GM18517 (cell line): ENCODE measurements at regions not wholly inside any gene's neighbourhood (a gene's known extent, or its start where the extent isn't known, plus 50 kb on each side); places are given as distances from the start of the nearest gene placed in this dataset.
"Not testable (repeated sequence)": the region's sequence is repeated elsewhere in the genome, so short reads cannot be mapped to it uniquely, and the experiment has no call there.

Experiments
- ATAC-seq: cut with Tn5 transposase; IDR thresholded peaks from one replicate; pipeline ENCODE4 v1.9.1; 2021; ENCODE audit warnings: mild to moderate bottlenecking, moderate library complexity; ENCODE audit not compliant: unreplicated experiment

DNA sequence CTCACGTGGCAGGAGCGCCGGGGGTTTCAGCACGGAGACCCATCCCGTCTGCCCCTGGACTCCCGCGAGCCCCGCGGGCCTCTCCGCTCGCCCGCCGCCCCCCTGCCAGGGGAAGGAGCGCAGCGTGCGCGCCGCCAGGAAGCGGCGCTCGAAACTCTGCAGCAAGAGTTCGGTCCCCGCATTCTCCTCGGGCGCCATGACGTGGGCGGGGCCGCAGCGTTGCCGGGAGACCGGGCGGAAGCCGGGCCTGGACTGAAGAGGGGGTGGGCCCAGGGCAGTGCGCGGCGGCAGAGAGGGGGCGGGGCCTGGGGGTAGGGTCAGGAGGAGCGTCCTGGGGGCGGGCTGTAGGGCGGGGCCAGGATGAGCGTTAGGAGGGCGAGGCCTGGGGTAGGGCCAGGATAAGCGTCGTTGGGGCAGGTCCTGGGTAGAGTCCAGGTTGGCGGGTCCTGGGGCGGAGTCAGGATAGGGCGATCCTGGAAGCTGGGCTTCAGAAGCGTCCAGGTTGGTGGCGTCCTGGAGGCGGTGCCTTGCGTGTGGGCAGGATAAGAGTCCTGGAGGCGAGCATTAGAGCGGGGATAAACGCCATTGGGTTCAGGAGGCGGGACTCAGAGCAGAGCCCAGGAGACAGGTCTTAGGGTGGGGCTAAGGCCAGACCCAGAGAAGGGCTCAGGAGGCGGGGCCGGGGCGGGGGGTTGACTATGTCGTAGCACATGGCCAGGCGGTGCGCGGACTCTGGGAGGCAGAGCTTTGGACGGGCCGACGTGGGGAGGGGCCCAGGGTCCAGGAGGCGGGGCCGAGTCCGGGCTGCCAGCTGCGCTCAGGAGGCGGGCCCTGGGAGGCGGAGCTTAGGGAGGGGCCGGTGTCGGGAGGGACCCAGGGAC is 229.0 kb upstream of the FRG2C start:
- peak; percentile 87 for ATAC-seq

GRCh38 chr3:75435794-75436400 is 228.2 kb upstream of the FRG2C start:
- ATAC-seq, result peak; percentile 16

- not testable (repeated sequence) for ATAC-seq
These were observed 223.1 kb upstream of the FRG2C start for GRCh38 chr3:75440986-75441385.

GRCh38 chr3:75444634-75445033 is 219.5 kb upstream of the FRG2C start:
- not testable (repeated sequence) for ATAC-seq

GRCh38 chr3:75445234-75445633 is 218.9 kb upstream of the FRG2C start:
- not testable (repeated sequence) for ATAC-seq

DNA sequence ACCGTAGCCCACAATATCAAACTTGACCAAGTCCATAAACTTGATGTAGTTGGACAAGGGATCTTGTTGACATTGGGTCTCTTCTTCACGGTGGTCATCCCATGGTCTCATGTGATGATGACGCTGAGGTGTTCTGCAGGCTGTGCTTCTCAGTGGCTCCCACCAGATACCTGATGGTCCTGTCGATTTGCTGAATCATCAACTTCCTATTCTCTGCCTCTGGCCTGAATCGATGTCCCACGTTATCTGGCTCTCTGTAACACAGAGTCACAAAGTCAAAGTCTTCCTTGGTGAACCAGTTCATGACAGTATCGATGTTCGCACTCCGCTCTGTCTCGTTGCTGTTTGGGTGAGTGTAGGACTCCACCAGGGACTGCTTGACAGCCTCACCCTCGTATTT is 217.2 kb upstream of the FRG2C start:
- not testable (repeated sequence) for ATAC-seq

DNA sequence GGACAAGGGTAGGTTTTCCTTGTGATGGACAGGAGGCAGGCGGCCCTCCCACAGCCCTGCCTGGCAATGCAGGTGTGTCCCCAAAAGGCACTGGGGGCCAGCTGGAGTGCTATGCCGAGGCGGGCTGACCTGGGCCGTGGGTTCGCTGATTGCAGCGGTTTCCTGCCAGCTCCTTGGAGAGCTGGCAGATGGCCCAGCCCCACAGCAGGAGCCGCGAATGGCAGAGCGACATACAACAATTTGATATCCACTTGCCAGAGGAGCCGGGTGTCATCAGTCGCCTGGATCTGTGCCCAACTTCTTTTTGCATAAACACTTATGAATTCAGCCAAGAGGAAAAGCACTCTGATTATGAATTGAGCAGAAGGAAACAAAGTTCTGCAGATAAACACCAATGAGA is 210.8 kb upstream of the FRG2C start:
- ATAC-seq, result not testable (repeated sequence)

GRCh38 chr3:75453839-75454238 is 210.3 kb upstream of the FRG2C start:
- not testable (repeated sequence) for ATAC-seq

- not testable (repeated sequence) for ATAC-seq
These were observed 189.6 kb upstream of the FRG2C start for GRCh38 chr3:75474530-75474929.

GRCh38 chr3:75496600-75496999 is 167.5 kb upstream of the FRG2C start:
- not testable (repeated sequence) for ATAC-seq

- ATAC-seq, result not testable (repeated sequence)
These were observed 163.8 kb upstream of the FRG2C start for GRCh38 chr3:75500357-75500756.

DNA sequence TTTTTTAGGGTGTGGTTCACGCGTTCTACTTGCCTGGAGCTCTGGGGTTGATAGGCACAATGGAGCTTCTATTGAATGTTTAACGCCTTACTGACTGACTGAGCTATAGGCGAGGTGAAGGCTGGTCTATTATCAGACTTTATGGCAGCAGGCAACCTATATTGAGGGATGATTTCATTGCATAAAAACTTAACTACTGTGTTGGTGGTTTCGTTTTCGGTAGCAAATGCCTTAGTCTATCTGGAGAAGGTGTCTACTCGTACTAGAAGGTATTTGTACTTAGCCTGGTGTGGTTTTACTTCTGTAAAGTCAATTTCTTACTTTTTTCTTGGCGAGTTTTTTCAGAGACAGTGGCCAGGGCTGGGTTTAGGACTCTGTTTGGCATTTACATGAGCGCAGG is 162.0 kb upstream of the FRG2C start:
- ATAC-seq, result not testable (repeated sequence)

- not testable (repeated sequence) for ATAC-seq
These were observed 161.1 kb upstream of the FRG2C start for GRCh38 chr3:75502769-75503756.

- ATAC-seq, result no peak
These were observed 157.5 kb upstream of the FRG2C start for GRCh38 chr3:75506603-75507002.

DNA sequence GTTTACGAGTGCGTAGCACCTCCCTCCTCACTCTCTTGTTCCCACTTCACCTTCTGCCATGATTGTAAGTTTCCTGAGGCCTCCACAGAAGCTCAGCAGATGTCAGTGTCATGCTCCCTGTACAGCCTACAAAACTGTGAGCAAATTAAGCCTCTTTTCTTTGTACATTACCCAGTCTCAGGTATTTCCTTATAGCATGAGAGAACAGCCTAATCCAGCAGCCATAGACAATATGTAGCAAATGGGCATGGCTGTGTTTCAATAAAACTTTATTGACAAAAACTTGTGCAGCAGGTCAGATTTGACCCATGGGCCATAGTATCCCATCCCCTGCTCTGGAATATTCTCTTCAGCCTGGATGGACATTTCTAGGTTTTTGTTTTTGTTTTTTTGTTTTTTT is 156.2 kb upstream of the FRG2C start:
- not testable (repeated sequence) for ATAC-seq

DNA sequence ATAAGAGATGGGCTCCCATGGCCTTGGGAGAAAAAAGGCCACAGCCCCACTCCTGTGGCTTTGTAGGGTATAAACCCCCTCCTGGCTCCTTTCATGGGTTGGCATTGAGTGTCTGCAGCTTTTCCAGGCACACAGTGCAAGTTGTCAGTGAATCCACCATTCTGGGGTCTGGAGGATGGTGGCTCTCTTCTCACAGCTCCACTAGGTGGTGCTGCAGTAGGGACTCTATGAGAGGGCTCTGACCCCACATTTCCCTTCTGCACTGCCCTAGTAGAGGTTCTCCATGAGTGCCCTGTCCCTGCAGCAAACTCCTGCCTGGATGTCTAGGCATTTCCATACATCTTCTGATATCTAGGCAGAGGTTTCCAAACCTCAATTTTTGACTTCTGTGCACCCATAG is 136.5 kb upstream of the FRG2C start:
- ATAC-seq, result not testable (repeated sequence)

GRCh38 chr3:75552095-75552494 is 112.0 kb upstream of the FRG2C start:
- ATAC-seq, result not testable (repeated sequence)

- ATAC-seq, result not testable (repeated sequence)
These were observed 99.7 kb upstream of the FRG2C start for GRCh38 chr3:75564427-75564826.

DNA sequence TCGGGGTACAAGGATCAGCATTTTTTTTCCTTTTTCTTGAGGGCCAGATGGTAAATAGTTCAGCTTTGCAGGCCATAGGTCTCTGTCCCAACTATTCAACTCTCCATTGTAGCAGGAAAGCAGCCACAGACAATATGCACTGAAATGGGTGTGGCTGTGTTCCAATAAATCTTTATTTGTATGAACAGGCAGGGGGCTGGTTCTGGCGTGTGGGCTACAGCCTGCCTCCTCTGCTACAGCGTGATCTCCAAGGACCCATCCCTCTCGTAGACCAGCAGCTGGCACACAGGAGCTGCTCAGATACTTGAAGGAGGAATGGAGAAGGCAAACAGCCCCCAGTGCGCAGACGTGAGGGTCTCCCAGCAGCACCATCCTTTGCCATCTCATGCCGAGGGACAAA is 91.8 kb upstream of the FRG2C start:
- ATAC-seq, result not testable (repeated sequence)

DNA sequence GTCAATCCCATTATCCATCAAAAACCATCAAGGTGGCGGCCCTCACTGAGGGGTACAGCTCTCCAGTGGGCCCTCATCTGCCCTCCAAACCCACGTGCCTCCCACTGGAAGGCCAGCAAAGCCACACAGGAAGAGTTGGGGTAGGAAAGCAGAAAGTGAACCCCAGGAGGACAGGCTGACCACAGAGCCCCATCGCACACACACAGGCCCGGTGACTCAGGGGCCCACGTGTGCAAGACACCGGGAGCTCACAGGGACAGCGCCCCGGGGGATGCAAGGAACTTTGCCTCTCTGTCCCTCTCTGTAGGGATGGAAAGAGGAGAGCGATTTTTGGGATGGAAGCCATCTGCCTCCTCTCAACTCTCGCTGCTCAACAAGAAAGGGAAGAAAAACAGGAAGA is 85.0 kb upstream of the FRG2C start:
- not testable (repeated sequence) for ATAC-seq

- ATAC-seq, result not testable (repeated sequence)
These were observed 84.6 kb upstream of the FRG2C start for GRCh38 chr3:75579536-75579935.
